Forelimb muscle (tissue), 1 donor: ENCODE measurements at regions not wholly inside any gene's neighbourhood (a gene's known extent, or its start where the extent isn't known, plus 50 kb on each side); places are given as distances from the start of the nearest gene placed in this dataset.
"Not testable (repeated sequence)": the region's sequence is repeated elsewhere in the genome, so short reads cannot be mapped to it uniquely, and the experiment has no call there.

Experiments used
- DNase-seq: peaks from one replicate; pipeline ENCODE4 v3.0.0-alpha.2; 2013; ENCODE audit warnings: low read depth

DNA sequence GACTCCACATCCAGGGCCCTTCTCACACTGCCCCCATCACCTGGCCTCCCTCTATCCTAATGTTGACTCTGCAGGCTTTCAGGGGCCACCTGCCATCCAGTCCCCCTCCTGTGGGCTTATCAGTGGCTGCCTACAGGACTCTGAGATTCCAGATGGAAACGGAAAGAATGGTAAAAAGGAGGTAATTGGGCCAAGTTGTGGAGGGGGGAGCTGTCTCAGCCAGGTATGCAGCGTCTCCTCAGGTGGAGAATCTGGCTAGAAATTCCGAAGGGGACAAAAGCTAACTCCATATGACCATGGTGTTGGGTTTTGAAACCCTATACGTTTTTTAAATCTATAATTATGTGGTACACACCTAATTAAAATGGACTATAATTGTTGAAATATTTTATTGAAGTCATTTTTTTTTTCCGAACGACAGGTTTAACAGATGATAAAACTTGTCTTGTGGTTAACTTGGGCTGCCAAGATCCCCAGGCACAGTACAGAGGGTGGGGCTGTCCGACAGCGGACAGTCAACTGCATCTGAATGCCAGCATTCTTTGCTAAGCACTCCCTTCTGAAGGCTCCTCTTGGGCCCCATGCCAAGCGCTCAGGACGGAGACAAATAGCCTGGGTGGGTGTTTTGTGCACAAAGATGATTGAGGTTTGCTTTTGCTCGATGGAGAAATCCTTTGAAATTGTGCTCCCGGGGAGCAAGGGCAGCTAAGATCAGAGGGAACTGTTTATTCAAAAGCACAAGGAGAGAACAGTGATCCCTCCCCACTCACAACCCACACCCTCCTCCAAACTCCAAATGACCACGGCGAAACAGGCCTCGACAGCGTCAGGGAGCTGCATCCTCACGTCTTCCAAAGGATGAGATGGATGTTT, 365.6 kb downstream of the BCL11B start:
- DNase-seq = no peak

GRCh38 chr14:98907271-98907670, 364.7 kb downstream of the BCL11B start:
- no peak for DNase-seq

GRCh38 chr14:98908050-98908449, 363.9 kb downstream of the BCL11B start:
- DNase-seq = no peak

DNA sequence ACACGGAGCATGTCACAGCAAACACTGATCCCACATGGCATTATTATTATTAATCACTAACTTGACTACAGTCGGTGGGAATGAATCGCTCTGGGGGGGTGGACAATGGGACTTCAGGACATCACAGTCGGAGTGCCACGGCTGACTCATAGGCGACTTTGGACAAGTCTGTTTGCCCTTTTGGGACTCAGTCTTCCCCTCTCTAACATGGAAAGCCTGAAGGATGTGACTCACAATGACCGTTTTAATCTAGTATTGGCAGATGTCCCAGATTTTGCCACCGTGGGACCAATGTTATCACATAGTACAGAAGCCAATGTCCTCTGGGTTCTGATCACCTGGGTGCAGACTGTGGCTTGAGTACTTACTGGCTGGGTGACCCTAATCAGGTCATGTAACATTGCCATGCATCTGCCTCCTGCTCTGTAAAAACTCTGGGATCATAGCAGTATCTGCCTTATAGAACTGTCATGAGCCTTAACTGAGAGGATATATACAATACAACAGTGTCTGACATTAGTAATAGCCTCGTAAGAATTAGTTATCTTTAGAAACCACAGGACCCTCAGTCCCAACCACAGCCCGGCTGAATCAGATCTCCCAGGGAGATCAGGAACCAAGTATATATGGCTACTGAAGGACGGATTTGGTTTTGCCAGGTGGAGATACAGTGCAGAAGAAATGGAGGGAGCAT, 362.6 kb downstream of the BCL11B start:
- DNase-seq = no peak

GRCh38 chr14:98910061-98910460, 361.9 kb downstream of the BCL11B start:
- no peak for DNase-seq

DNA sequence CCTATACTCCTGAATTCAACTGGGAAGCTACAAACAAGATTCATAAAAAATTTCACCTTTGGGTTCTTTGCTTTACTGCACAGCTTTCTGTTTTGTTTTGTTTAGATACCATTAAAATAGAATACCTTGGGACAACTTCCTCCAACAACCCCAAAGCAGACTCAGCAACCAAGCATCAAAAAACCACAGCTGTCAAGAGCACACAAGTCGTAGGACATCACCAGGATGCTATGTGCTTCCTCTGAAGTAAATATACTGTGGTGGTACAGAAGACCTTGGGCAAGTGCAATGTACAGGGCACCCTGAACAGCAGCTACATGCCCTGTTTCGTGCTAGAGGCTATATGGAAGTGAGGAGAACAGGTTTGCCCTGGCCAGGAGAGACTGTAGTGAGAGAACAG, 359.3 kb downstream of the BCL11B start:
- no peak for DNase-seq

- DNase-seq = no peak
These were observed 357.9 kb downstream of the BCL11B start for GRCh38 chr14:98913967-98914650.

DNA sequence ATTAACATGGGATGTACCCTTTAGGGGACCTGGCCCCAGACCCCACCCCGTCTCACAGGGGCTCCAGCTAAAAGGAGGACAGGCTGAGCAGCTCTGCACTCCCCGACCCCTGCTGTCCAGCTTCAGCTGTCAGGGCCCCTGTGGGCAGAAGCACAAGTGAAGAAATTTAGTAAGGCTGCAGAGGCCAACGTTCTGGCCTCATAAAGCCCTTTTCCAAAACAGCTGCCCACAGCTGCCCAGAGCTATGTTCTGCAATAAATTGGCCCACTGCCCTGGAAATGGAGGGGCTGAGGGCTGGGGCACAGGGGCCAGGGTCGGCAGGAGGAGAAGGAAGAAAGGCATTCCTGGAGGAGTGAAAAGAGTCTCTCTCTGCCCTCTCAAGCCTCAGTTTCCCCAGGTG, 357.1 kb downstream of the BCL11B start:
- no peak for DNase-seq

DNA sequence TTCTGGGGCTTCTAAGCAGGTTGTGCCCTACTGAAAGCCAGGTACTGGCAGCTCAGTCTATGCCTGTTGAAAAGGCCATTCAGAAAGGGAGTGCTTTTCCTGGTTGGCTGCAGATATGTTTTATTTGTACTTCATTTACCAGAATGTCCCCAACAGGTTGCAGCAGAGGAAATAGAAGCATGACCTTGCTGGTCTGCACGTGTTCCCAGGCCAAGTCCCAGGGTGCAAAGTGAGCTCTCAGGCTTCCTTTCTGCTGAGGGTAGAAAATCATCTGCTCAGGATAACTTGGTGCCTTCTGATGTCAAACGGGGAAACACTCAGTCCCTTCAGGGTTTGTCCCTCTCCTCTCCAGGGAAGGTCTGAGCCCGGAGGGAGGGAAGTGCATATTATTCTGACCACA, 356.4 kb downstream of the BCL11B start:
- DNase-seq = no peak

GRCh38 chr14:98916036-98916435, 356.0 kb downstream of the BCL11B start:
- DNase-seq = no peak

DNA sequence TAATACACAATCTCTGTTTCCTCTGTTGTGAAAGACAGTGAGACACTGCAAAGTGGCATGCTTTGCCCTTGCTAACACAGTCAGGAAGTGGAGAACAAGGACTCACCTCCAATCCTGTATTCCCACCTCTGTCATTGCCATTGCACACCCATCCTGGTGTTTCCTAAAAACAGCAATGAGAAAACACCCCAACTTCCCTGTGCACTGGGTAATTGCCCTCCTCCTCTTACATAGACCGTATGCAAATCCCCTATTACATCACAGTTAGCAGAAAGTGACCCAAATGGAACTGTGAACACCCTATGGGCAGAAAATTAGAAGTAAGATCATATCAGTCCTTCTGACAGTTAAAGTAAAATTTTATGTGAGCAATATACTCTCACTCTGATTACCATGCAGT, 355.5 kb downstream of the BCL11B start:
- DNase-seq = no peak

GRCh38 chr14:98919434-98919833, 352.6 kb downstream of the BCL11B start:
- no peak for DNase-seq

DNA sequence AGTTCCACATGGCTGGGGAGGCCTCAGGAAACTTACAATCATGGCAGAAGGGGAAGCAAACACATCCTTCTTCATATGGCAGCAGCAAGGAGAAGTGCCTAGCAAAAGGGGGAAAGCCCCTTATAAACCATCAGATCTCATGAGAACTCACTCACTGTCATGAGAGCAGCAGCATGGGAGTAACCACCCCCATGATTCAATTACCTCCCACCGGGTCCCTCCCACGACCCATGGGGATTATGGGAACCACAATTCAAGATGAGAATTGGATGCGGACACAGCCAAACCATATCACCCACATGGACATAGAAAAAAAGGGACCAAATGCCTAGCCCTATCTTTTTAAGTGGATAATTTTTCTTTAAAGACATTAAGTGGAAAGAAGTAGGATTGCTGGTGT, 350.7 kb downstream of the BCL11B start:
- not testable (repeated sequence) for DNase-seq

GRCh38 chr14:98923596-98923995, 348.4 kb downstream of the BCL11B start:
- DNase-seq = no peak

DNA sequence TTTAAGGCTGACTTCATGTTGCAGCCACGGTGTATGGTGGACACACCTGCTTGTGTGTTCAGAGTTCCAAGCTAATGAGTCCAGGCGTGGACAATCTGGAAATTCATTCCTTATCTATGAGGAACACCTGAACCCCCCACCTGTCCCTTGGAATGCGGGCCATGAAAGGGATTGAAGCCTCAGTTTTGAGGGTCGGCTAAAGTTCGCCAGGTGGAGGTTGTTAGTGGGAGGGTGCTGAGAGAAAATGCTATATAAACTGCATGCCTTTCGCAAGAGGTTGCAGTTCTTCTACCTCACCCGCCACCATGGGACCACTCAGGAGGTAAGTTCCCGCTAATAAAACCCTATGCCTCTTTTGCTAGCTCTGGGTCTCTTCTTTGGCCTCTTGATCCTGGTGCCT, 348.0 kb downstream of the BCL11B start:
- DNase-seq = no peak

GRCh38 chr14:98925354-98926040, 346.5 kb downstream of the BCL11B start:
- no peak for DNase-seq

GRCh38 chr14:98926146-98926545, 345.9 kb downstream of the BCL11B start:
- DNase-seq = no peak

DNA sequence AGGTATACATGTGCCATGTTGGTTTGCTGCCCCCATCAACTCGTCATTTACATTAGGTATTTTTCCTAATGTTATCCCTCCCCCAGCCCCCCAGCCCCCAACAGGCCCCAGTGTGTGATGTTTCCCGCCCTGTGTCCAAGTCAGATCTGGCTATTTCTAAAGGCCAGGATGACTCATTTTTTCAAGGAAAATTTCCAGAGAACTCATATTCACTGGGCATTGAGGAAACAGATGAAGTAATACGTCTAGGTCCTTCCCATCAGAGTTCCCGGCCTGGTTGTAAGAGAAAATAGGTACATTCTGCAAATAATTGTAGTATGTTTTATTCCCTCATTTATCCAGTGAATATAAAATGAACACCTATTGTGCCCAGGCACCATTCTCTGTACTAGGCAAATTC, 345.2 kb downstream of the BCL11B start:
- no peak for DNase-seq

DNA sequence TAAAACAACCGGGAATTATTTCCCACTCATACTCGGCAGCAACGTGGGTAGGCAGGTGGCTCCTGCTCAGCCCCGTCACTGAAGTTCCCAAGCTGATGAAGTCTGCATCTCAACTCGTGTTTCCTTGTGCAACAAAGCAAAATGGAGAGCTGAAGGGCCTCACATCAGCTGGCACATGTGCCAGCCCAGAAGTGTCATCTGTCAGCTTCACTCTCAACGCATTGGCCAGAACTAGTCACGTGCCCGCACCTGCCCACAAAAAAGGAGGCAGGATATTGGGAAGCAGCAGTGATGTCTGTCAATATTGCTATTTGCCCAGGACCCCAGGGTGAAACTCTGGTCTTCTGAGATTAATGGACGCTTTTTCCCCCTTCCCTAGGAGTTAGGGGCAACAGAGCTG, 344.0 kb downstream of the BCL11B start:
- no peak for DNase-seq

- DNase-seq = no peak
These were observed 343.6 kb downstream of the BCL11B start for GRCh38 chr14:98928418-98928817.

GRCh38 chr14:98931126-98931525, 340.9 kb downstream of the BCL11B start:
- DNase-seq = no peak

GRCh38 chr14:98931911-98932310, 340.1 kb downstream of the BCL11B start:
- DNase-seq = no peak
